Ishikawa (cell line): ENCODE measurements at regions not wholly inside any gene's neighbourhood (a gene's known extent, or its start where the extent isn't known, plus 50 kb on each side); places are given as distances from the start of the nearest gene placed in this dataset.

Experiments used
- CEBPB ChIP-seq: IDR thresholded peaks from 2 replicates; pipeline ENCODE4 v1.6.1; 2012
- CREB1 ChIP-seq: IDR thresholded peaks from 2 replicates; pipeline ENCODE4 v1.6.1; 2012; ENCODE audit warnings: low read depth
- EGR1 ChIP-seq: IDR thresholded peaks from 2 replicates; pipeline ENCODE4 v1.6.1; 2012
- EP300 ChIP-seq: IDR thresholded peaks from 2 replicates; pipeline ENCODE4 v1.6.1; 2012; ENCODE audit warnings: borderline replicate concordance
- FOXM1 ChIP-seq: IDR thresholded peaks from 2 replicates; pipeline ENCODE4 v1.6.1; 2012; ENCODE audit warnings: low read depth, borderline replicate concordance
- MAX ChIP-seq: IDR thresholded peaks from 2 replicates; pipeline ENCODE4 v1.6.1; 2012
- RAD21 ChIP-seq: IDR thresholded peaks from 2 replicates; pipeline ENCODE4 v1.6.1; 2012; ENCODE audit warnings: low read depth
- REST ChIP-seq: IDR thresholded peaks from 2 replicates; pipeline ENCODE4 v1.6.1; 2012; ENCODE audit warnings: low read depth, mild to moderate bottlenecking
- TAF1 ChIP-seq: IDR thresholded peaks from 2 replicates; pipeline ENCODE4 v1.6.1; 2012; ENCODE audit warnings: low read depth, mild to moderate bottlenecking

- TF ChIP-seq TAF1 (no peak), CREB1 (no peak), FOXM1 (no peak), EP300 (no peak), RAD21 (no peak), MAX (no peak), CEBPB (no peak), EGR1 (no peak), REST (no peak)
Observed at GRCh38 chr10:120657371-120657770, 193.8 kb upstream of the WDR11 start.
